ENCODE measurements at regions not wholly inside any gene's neighbourhood (a gene's known extent, or its start where the extent isn't known, plus 50 kb on each side); places are given as distances from the start of the nearest gene placed in this dataset.

DNA sequence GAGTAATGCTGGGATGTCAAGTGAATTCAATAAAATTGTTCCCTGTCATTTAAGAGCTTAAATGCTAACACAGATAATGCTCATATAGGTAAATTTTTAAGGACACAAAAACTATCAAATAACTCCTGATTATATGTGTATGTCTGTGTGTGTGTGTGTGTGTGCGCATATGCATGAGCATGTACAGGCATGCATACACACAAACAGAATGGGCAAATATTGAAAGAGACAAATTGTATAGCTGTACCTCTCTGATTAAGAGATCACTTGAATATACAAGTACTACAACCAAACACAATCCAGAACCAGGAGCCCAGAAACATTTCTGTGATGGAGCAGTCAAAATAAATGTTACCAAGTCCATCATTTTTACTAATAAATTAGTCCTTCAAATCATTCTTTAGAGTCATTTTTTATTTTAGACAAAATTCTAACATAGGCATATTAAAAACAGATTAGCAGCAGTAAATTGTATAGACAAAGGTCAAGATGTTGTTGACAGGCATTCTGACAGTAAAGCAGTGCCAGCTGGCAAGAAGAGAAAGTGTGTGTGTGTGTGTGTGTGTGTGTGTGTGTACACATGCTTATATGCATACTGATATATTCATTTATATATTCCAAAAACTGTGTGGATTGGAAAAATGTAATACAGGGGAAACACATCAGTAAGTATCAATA lies 145.3 kb downstream of the CD47 start:
- intact Hi-C loops (cut with DNase I) = no loop called here
- DNase-seq (ENCODE audit: low spot score) = no peak

DNA sequence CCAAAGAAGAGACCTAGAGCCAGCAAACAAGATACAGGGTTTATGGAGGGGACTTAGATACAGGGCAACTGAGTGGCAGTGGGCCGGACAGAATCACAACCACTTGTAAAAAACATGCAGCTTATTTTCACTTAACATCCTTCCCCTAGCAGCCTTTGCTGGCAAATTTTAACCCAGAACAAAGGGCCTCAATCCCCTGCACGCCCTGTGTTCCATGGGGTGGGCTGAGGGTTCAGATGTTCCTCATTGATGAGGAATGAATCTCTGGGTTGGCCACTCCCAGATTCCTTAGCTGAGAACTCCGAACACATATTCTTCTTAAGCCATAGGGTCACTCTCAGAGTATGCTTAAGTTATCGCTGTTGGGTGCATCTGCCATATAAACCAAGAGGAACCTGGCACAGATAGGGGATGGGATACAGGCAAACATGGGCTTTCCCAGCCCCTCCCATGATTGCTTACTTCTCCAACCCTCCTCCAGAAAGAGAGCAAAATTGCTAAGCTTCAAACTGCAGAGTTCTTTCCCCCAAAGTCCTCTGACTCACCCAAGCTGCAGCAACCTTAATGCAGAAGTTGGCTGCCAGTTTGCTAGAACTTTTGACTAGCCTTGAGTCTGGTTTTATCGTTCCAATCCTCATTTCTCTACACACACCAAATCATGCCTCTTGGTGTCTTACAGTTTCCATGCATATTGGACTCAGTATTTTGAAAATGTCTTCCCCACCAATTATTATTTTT lies 146.9 kb downstream of the CD47 start:
- DNase-seq (ENCODE audit: low spot score) = no peak
- intact Hi-C loops (cut with DNase I) = no loop called here

DNA sequence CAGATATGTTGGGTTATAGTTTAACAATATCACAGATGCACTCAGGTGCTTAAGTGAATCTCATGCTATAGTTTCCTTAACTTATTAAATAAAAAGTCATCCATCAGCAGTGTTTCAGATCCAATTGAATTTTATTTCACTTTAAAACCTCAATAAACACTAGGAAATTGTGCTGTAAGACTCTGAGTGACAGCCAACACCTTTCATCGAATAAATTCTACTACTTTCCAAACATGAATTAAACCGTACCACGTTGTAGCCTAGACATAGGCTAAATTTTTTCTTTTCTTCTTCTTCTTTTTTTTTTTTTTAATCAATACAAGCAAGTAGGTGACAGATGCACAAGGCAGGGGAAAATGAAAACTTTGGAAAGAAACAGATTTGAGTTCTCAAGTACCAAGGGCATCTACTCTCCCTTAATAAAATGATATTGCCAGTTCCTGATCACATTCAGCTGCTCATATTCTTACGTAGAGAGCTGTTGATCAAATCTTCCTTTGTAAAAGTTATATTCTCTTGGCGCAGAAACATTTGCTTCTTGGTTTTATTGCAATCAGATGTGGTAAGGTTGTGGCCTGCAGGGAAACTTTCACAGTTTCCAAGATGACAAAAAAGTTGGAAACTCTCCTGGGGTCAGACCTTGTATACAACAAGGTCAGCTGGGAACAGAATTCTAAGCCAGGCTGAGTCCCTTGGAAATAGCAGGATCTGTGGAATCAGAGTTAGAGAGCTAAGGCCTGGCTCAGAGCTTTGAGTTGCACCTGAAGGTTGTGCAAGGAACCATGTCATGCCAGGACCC lies 147.7 kb downstream of the CD47 start:
- intact Hi-C loops (cut with DNase I) = no loop called here
- no peak for DNase-seq (ENCODE audit: low spot score)

DNA sequence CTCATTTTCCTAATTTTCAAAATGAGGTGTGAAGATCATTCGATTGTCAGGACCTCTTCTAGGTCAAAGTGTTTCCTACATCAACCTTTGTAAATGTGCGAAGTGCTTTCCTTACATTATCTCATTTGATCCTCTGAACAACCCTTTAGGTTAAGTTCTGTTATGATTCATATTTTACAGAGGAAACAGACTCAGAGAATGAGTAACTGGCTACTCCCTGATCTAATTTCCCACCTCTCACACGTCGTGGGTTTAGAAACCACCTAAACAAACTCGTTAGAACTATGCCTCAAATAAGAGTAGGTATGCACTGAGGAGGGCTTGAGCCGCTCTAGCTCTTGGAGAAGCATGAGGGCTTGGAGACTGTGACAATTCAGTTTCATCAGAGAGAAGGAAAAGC lies 148.6 kb downstream of the CD47 start:
- DNase-seq (ENCODE audit: low spot score) = no peak
- intact Hi-C loops (cut with DNase I) = no loop called here

DNA sequence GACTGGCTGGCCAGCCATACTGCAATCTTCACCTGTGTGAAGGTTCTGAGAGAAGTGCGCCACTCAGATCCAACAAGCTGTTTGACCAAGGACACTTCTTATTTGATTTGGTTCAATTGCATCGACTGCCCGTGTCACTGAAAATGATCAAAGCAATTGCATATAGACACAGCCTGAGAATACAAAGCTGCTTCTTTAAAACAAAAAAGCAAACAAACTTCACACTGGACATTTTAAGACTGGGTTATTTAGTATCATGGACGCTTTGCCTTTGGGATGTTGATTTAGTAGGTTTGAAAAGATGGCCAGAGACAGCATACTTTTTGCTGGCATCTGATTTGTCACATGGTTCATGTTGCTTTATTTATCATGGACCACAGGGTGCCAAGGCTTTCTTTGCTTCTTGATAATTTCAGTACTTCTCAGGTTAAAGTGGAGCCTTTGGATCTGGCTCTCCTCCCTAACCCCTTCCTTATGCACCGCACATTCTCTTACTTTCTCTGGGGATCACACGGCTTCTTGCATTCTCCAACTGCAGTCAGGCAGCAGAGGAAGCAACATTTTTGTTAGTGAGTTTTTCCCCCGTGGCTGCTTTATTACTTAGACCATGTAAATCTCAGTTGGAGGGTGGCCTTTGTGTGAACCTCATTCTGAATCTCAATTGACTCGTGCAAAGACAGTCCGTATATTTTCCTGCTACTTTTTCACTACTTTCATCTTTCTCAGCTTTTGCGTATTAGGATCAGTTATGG lies 151.0 kb downstream of the CD47 start:
- no peak for DNase-seq (ENCODE audit: low spot score)
- intact Hi-C loops (cut with DNase I) = loop anchor here (5.0 kb wide), 1 partner anchor 467 kb away; no protein-coding TSS in a partner anchor

DNA sequence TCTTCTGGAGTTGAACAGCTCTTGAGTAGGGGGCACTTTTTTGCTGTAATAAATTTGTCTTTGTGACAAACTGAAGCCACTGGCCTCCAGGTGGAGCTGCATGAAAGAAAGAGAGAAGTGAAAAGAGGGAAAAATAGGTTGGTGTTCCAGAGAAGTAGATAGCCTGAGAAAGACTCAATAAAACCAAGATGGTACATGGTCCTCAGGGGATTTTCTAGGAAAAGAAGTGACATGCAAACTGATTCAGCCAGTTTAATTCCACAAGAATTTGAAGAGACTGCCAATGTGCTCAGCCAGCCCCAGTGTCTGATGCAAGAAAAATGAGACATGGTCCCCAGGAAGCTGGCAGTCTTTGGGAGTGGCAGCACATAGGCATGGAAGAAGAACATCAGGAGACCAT lies 152.7 kb downstream of the CD47 start:
- intact Hi-C loops (cut with DNase I) = loop anchor here (5.0 kb wide), 1 partner anchor 469 kb away; no protein-coding TSS in a partner anchor
- no peak for DNase-seq (ENCODE audit: low spot score)

DNA sequence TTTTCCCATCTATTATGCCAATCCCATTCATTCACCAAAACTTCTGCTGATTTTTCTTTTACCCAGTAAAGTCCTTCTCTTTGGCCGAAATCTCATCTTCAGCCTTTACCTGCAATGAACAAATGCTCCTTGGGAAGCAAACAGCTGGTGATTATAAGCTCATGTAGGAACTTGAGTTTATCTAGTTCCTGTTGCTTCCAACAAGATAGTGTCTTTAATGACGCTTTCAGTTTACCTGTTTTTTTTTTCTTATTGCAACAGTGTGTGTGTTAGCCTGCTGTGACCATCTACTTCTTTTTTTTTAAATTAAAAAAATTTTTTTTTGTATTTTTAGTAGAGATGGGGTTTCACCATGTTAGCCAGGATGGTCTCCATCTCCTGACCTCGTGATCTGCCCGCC lies 156.0 kb downstream of the CD47 start:
- intact Hi-C loops (cut with DNase I) = loop anchor here (5.0 kb wide), 1 partner anchor 472 kb away; no protein-coding TSS in a partner anchor
- DNase-seq (ENCODE audit: low spot score) = no peak

DNA sequence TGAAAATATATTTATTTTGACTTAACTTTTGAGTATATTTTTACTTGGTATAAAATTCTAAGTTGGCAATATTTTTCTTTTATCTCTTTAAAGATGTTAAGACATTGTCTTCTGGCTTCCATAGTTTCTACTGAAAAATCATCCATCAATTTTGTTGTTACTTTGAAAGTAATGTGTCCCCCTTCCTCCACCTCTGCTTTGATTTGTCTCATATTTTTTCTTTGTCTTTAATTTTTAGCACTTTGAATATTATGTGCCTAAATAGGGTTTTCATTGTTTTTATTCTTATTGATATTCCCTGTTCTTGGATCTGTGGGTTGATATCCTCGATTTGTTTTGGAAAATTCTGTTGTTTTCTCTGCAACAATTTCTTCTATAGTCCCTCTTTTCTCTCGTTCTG lies 157.4 kb downstream of the CD47 start:
- no peak for DNase-seq (ENCODE audit: low spot score)
- intact Hi-C loops (cut with DNase I) = no loop called here

DNA sequence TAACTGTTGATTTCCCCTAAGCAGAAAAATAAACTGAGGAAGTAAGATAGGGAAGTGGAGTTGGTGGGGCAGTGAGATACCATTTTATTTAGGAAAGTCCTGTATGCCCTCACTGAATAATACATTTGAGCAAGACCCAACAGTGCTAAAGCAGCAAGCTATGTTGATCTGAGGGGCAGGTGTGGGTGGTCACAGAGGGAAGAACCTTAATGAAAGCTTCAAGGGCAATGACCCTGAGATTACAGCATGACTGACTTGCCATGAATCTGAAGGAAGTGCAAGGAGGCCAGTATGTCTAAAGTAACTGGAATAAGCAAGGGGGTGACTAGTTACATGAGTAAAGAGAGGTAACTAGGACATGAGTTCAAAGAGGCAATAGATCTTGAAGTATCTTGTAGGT lies 159.5 kb downstream of the CD47 start:
- intact Hi-C loops (cut with DNase I) = no loop called here
- no peak for DNase-seq (ENCODE audit: low spot score)

DNA sequence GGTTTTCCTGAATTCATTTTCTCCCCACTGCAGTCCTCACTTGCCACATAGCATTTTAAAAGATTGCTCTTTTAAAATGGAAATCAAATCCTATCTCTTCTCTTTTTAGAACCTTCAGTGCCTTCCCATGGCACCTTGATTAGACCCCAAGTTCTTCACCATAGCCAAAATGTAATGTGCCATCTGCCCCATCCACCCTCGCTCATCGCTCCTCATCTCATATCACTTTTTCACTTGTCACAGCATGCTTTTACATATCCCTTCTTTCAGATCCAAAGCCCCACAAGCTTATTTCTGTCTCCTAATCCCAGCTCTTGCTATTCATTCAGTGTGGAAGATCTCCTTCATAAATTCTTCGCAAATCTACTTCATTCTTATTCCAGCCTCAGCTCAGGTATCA lies 161.7 kb downstream of the CD47 start:
- intact Hi-C loops (cut with DNase I) = loop anchor here (5.0 kb wide), 1 partner anchor 352 kb away; no protein-coding TSS in a partner anchor
- DNase-seq (ENCODE audit: low spot score) = no peak

DNA sequence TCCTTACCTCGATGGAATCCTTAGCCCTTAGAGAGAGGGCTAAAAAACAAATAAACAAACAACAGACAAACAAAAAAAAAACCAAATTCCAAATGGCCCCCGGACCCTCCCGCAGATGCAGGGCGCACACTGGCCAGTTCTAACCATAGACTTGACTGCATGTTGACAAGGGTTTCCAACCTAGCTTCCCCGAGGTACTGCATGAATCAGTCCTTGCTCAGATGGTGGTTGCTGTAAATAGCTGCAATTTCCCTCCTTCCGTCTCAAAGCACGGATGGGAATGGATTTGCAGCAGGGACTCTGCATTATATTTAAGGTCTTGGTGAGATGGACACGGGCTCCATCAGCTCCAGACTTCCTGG lies 162.8 kb downstream of the CD47 start:
- no peak for DNase-seq (ENCODE audit: low spot score)
- intact Hi-C loops (cut with DNase I) = loop anchor here (5.0 kb wide), 1 partner anchor 351 kb away; no protein-coding TSS in a partner anchor

DNA sequence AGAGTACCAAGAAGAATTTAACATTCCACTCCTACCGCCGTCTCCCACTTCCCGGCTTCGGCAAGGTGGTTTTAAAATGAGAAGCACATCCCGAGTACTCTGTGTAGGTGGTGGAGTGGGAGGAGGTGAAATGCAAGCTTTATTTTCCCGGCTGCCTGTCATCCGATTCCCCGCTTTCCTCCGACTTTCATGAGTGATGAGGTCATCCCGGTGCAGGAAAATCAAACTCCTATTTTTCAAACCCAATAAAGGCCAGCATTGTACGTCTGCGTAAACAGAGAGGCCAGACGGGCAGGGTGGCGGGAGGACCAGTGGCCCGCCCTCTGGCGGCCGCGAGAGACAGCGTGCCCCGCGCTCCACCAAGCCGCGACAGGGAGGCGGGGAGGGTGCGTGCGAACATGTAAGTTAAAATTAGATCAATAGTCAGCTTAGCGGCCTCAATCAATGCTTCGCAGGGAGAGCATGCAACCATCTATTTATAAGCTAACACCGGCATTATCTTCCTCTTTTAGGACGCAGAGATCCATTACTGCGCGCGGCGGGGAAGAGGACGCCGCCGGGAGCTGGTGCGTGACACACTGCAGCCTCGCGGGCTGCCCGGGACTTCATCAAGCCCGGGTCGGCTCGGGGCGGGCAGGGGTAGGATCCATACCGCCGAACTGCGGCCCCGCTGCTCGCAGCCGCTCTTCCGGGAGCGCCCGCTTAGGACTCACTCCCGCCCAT lies 163.3 kb downstream of the CD47 start:
- intact Hi-C loops (cut with DNase I) = loop anchor here (5.0 kb wide), 1 partner anchor 350 kb away; no protein-coding TSS in a partner anchor
- peak; percentile 83 for DNase-seq (ENCODE audit: low spot score)

DNA sequence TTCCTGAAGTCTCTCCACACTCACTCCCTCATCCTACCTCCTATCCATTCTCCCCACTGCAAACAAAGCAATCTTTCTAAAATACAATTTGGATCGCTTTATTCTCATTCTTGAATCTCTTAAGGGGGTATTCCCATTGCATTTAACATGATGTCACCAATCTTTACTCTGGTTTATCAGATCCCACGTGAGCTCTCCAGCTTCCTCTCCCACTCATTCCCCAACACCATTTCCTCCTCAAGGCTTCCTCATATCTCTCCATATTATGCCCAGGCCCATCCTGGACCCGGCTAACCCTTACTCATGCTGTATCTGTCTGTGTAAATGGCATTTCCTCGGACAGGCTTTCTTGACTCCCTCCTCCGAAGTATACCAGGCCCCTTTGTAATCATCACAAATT lies 165.0 kb downstream of the CD47 start:
- intact Hi-C loops (cut with DNase I) = loop anchor here (5.0 kb wide), 1 partner anchor 349 kb away; no protein-coding TSS in a partner anchor
- no peak for DNase-seq (ENCODE audit: low spot score)

DNA sequence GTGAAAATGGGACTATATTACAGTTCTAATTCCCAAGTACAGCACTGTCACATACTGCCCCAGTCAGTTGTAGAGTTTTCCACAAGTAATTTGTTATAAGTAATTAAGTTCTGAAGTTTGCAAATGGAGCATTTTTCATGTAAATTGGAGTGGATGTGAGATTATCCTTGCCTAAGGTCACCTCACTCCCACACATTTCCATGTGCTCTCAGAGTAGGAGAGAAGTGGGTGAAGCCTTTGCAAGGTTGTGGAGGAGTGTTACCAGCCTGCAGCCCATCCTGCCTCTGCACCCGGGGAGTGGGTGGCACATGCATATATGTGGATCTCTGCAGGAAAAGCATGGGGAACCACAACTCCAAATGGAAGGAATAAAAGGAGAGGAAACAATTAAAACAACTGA lies 169.8 kb downstream of the CD47 start:
- intact Hi-C loops (cut with DNase I) = no loop called here
- no peak for DNase-seq (ENCODE audit: low spot score)

DNA sequence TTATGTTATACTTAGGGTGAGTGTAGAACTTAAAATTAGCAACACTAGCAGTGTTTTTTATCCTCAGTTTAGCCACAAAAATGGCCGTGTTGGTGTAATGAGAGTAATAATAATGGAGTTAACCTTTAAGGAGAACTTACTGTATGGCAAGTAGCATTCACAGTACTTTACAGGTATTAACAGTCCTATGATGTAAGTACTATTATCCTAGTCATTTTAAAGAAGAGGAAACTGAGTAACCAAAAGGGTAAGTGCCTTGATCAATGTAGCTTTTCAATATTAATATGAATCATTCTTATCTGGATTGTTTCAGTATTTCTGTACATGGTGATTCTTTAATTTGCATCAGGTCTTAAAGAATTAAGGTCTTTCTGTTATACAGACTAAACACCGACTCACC lies 170.3 kb downstream of the CD47 start:
- DNase-seq (ENCODE audit: low spot score) = no peak
- intact Hi-C loops (cut with DNase I) = no loop called here

DNA sequence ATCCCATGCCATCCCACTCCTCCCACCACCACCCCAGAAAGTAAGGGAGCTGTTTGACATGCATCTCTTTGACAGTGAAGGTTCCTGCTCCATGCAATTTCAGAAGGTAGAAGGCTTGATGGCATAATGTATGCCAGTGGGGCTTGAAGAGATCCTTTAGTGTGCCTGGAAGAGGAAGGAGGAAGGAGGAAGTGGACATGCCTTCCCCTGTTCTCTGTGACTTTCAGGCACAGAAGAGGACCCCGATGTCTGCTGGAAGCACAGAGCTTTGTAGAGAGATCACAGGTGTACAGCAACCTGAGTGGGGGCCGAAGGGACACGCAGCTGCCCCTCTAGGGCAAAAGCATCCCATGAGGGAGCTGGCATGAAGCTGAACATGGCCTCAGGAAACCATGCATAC lies 171.6 kb downstream of the CD47 start:
- intact Hi-C loops (cut with DNase I) = no loop called here

DNA sequence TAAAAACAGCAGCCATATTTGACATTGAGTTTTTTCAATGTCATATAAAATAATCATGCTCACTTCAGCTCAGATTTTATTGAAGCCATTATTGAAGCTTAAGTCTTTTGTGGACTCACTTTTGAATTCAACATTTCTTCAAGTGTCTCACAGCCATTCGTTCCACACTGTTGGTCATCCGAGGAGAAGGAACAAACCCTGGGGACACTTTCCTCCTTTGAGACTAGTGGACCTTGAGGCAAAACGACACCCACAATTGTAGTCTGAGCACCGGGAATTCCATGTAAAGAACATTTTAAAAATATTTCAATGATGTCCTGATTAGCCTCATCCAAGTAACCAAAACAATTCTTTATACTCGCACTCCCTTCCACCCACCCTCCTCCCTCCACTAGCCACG lies 174.7 kb downstream of the CD47 start:
- no peak for DNase-seq (ENCODE audit: low spot score)
- intact Hi-C loops (cut with DNase I) = no loop called here

More for the DNA sequence above, 171.6 kb downstream of the CD47 start:
- no peak for DNase-seq (ENCODE audit: low spot score)

DNA sequence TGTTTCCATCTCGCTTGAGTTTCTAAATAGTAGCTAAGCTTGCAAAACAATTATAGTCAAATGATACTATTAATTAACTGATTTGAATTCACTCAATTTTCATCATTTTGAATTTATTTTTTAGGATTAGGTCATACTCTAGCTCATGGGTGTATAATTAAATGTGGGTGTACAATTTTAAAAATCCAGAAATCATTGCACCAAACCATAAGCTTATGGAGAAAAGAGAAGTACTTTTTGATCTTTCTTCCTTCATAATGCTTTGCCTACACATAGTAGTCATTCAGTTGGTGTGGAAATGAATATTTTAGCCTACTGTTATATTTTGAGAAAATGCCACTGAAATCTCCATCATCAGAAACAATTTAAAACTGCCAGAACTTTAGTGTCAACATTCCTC lies 175.1 kb downstream of the CD47 start:
- intact Hi-C loops (cut with DNase I) = no loop called here
- DNase-seq (ENCODE audit: low spot score) = no peak

DNA sequence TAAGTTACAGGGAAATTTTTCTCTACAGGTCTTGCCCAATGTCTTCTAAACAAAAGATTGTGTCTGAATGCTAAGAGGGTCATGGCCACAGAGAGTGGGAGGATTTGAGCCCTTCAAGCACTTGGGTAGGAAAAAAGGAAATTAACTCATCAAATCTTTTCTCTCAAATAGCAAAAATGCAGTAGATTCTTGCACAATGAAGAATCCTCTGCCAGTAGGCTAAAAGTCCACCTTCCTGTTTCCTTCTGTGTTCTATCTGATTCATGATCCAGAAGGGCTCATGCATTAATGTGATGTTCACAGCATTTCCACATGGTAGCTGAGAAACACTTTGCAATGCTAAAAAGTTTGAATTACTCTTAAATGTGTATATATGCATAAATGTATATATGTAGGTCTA lies 177.1 kb downstream of the CD47 start:
- DNase-seq (ENCODE audit: low spot score) = no peak
- intact Hi-C loops (cut with DNase I) = no loop called here

Measured in cardiac septum (tissue), 1 donor.